ENCODE measurements at regions not wholly inside any gene's neighbourhood (a gene's known extent, or its start where the extent isn't known, plus 50 kb on each side); places are given as distances from the start of the nearest gene placed in this dataset.

- Histone ChIP-seq H3K9me3 (replicated peaks) (no peaks in the 10 kb centered on the region), H3K4me1 (no peaks in the 10 kb centered on the region), H3K36me3 (no peaks in the 10 kb centered on the region), H3K27ac (replicated peaks) (no peak overlapping the region), H3K4me3 (no peak overlapping the region), H3K27me3 (ENCODE audit: low read depth) (no peaks in the 10 kb centered on the region)
- intact Hi-C loops (cut with micrococcal nuclease) = no loop called here
- no peak for TF ChIP-seq CTCF (IDR thresholded peaks at IDR 0.05; ENCODE audit: borderline replicate concordance)
- no peak for DNase-seq
These were observed 77.2 kb upstream of the SLC10A2 start for GRCh38 chr13:103143432-103143831.

DNA sequence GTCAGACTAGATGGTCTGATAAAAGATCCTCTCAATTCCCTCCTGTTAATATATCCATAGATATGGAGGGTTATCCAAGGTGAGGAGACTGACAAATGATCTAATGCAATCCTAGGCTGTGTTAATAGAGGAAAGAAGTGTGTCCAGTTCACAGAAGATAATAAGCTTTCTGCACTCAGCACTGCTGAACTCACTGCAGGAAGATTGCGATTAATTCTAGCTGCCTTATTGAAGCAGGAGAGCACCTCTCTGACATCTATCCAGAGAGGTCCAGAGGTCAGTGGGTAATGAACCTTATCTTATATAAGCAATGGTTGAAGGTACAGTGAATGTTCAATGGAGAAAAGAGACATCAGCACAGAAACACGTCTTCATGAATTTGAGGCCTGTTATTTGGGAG lies 75.9 kb upstream of the SLC10A2 start:
- intact Hi-C loops (cut with micrococcal nuclease) = no loop called here

DNA sequence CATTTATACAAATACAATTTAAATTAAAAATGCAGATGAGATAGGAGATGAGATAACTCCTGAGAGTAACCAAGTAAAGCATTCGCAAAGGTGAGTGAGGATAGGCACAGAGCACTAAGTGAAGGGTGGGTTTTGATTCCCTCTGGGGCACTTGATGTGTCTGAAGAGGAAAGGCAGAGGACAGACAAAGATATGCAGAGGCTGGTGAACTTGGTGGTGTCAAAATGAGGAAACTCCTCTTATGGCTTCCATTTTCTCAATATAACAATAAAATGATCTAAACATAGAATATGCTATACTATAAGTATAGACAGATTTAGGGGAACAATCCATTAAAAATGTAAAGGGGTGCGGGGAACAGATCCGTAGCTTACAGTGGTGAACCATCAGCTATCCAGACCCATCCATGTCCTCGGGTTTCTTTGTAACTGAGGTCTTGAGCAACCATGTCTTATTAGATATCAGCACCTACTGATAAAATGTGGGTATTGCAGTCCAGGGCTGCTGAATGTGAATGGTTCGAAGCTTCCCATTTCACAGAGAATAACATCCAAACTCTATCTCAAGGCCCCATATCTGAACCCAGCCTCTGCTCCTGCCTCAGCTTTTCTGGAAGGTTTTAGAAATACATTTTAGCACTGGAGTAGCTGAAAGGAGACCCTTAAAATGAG lies 73.9 kb upstream of the SLC10A2 start:
- H3K36me3 ChIP-seq = no peaks in the 10 kb centered on the region
- intact Hi-C loops (cut with micrococcal nuclease) = no loop called here
- peak; percentile 62 for TF ChIP-seq CTCF (IDR thresholded peaks at IDR 0.05; ENCODE audit: borderline replicate concordance)
- no peak overlapping the region for H3K27ac ChIP-seq (replicated peaks)
- no peaks in the 10 kb centered on the region for H3K4me1 ChIP-seq
- no peak overlapping the region for H3K4me3 ChIP-seq
- H3K9me3 ChIP-seq (replicated peaks) = no peaks in the 10 kb centered on the region
- no peaks in the 10 kb centered on the region for H3K27me3 ChIP-seq (ENCODE audit: low read depth)
- DNase-seq = no peak

More for the DNA sequence above, 75.9 kb upstream of the SLC10A2 start:
- Histone ChIP-seq H3K27me3 (ENCODE audit: low read depth) (no peaks in the 10 kb centered on the region), H3K4me3 (no peak overlapping the region), H3K4me1 (no peaks in the 10 kb centered on the region), H3K9me3 (replicated peaks) (no peaks in the 10 kb centered on the region), H3K36me3 (no peaks in the 10 kb centered on the region), H3K27ac (replicated peaks) (no peak overlapping the region)
- no peak for TF ChIP-seq CTCF (IDR thresholded peaks at IDR 0.05; ENCODE audit: borderline replicate concordance)
- DNase-seq = no peak

DNA sequence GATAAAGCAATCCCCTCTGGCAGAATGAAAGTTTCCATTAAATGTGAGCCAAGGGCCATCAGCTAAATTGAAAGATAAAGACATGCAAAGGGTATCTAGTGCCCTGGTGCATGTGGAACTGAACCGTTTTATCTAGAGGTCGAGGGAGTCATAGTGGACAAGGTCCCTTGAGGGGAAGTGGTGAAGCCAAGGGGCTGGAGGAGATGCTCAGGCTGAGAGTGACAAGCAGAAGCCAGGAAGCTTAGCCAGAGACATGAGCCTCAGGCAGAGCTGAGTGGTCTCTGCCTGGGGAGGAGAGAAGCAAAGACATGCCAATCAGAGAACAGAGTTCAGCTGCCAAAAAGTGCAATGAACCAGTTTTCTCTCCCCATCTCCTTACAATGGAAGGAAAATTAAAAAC lies 68.1 kb upstream of the SLC10A2 start:
- Histone ChIP-seq H3K27me3 (ENCODE audit: low read depth) (no peaks in the 10 kb centered on the region), H3K4me3 (no peak overlapping the region), H3K27ac (replicated peaks) (no peak overlapping the region), H3K36me3 (no peaks in the 10 kb centered on the region), H3K4me1 (no peaks in the 10 kb centered on the region), H3K9me3 (replicated peaks) (no peaks in the 10 kb centered on the region)
- no peak for DNase-seq
- intact Hi-C loops (cut with micrococcal nuclease) = no loop called here
- no peak for TF ChIP-seq CTCF (IDR thresholded peaks at IDR 0.05; ENCODE audit: borderline replicate concordance)

GRCh38 chr13:103133556-103133955 lies 67.3 kb upstream of the SLC10A2 start:
- no peak for TF ChIP-seq CTCF (IDR thresholded peaks at IDR 0.05; ENCODE audit: borderline replicate concordance)
- H3K9me3 ChIP-seq (replicated peaks) = no peaks in the 10 kb centered on the region
- H3K27ac ChIP-seq (replicated peaks) = no peak overlapping the region
- H3K4me1 ChIP-seq = no peaks in the 10 kb centered on the region
- no peaks in the 10 kb centered on the region for H3K36me3 ChIP-seq
- no peak overlapping the region for H3K4me3 ChIP-seq
- intact Hi-C loops (cut with micrococcal nuclease) = no loop called here
- no peaks in the 10 kb centered on the region for H3K27me3 ChIP-seq (ENCODE audit: low read depth)
- no peak for DNase-seq
